Esophagus muscularis mucosa (tissue), 4 donors: ENCODE measurements at regions not wholly inside any gene's neighbourhood (a gene's known extent, or its start where the extent isn't known, plus 50 kb on each side); places are given as distances from the start of the nearest gene placed in this dataset.

Source experiments
- DNase-seq: peaks from one replicate; pipeline ENCODE4 v3.0.0-alpha.2; 2017; ENCODE audit errors: extremely low spot score
- H3K27ac ChIP-seq, 4 donors: fragments of 200-600 bp; sonication (generic); replicated peaks in 1 of 4; 1 replicate in 3 of 4; 2 replicates in 1 of 4; pipeline ENCODE4 v1.5.1; 2016 to 2019; ENCODE audit warnings: mild to moderate bottlenecking in 1 of 4
- H3K27me3 ChIP-seq, 4 donors: fragments of 200-600 bp; sonication (generic); one replicate each; pipeline versions ENCODE4 v1.5.1 to v1.6.0; 2016 to 2019
- H3K36me3 ChIP-seq, 4 donors: fragments of 200-600 bp; sonication (generic); one replicate each; pipeline ENCODE4 v1.5.1; 2016 to 2019
- H3K4me1 ChIP-seq, 4 donors: fragments of 200-600 bp; sonication (generic); one replicate each; pipeline ENCODE4 v1.5.1; 2016 to 2019
- H3K4me3 ChIP-seq, 4 donors: fragments of 200-600 bp; sonication (generic); 1 replicate in 2 of 4; 2 replicates in 2 of 4; pipeline ENCODE4 v1.5.1; 2016 to 2019; ENCODE audit warnings: mild to moderate bottlenecking in 4 of 4, moderate library complexity in 1 of 4
- H3K9me3 ChIP-seq, 4 donors: fragments of 200-600 bp; sonication (generic); 1 replicate in 3 of 4; 2 replicates in 1 of 4; pipeline ENCODE4 v1.5.1; 2016 to 2019
- EP300 ChIP-seq: sonication (generic); formaldehyde crosslinking; IDR thresholded peaks from one replicate; pipeline ENCODE4 v1.6.1; 2017; ENCODE audit warnings: antibody characterized with exemption
- POLR2A ChIP-seq: fragments of 450-650 bp; IDR thresholded peaks from one replicate; pipeline ENCODE4 v1.6.1; 2017; ENCODE audit warnings: antibody characterized with exemption, moderate library complexity, mild to moderate bottlenecking, low read depth
- POLR2AphosphoS5 ChIP-seq, 2 donors: sonication (generic); formaldehyde crosslinking; IDR thresholded peaks; one replicate each; pipeline ENCODE4 v1.6.1; 2017; ENCODE audit warnings: antibody characterized with exemption in 2 of 2
- WGBS: methylation state at CpG from one replicate; pipeline ENCODE4 v1.1.5; 2018; 5-methylcytosine and 5-hydroxymethylcytosine counted together
- intact Hi-C: fragments of 100-400 bp; cut with DNase I; formaldehyde crosslinking; loops from one replicate; pipeline ENCODE4 v1.15.1; 2023
- small RNA-seq, 3 donors: library from RNA; depleted of rRNA; stranded (forward); fragments of <200 nt; gene quantifications; one replicate each; pipeline ENCODE3, GENCODE V24; 2016
- TF ChIP-seq, protein P1 (sequence below), 3 experiments: fragments of 200-600 bp in 2 of 3; fragments of 450-650 bp in 1 of 3; sonication (generic) in 2 of 3; IDR thresholded peaks; one replicate each; pipeline ENCODE4 v1.5.1; 2017 to 2019; ENCODE audit warnings: antibody characterized with exemption in 3 of 3, mild to moderate bottlenecking in 2 of 3, moderate library complexity in 1 of 3

DNA sequence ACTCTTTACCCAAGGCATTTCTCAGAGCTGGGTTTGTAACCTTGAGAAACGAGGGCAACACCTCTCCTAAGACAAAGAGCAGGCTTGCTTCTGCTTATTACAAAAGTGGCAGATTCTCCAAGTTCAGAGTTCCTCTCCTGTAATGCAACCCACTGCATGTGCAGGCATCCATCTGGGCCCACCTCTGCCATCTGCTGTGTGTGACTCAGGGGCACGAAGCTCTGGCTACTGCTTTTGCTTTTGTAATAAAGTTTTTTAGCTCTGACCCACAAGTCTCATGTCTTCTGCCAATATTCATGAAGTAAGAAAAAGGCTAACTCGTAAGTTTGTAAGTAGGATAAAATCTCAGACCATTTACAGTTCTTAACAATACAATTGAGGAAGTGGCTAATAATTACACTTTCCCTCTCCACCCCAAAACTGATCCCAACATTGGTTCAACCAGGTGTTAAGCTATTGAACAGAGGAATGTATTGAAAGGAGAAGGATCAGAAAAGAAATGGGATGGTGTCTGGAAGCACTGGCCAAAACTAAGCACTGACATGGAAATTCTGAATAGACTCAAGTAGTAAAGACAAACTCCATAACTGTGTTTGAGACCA lies 51.7 kb upstream of the SMLR1 start:
- H3K4me3 ChIP-seq: no peak overlapping the region
- intact Hi-C loops: no loop called here
- 54% methylated on average over 3 of the region's 3 CpGs for WGBS
- peaks cover 0 to 18% (median 6%) of the 10 kb centered on the region in 4 donors for H3K4me1 ChIP-seq
- H3K9me3 ChIP-seq: no peaks in the 10 kb centered on the region
- TF ChIP-seq, protein P1, sequence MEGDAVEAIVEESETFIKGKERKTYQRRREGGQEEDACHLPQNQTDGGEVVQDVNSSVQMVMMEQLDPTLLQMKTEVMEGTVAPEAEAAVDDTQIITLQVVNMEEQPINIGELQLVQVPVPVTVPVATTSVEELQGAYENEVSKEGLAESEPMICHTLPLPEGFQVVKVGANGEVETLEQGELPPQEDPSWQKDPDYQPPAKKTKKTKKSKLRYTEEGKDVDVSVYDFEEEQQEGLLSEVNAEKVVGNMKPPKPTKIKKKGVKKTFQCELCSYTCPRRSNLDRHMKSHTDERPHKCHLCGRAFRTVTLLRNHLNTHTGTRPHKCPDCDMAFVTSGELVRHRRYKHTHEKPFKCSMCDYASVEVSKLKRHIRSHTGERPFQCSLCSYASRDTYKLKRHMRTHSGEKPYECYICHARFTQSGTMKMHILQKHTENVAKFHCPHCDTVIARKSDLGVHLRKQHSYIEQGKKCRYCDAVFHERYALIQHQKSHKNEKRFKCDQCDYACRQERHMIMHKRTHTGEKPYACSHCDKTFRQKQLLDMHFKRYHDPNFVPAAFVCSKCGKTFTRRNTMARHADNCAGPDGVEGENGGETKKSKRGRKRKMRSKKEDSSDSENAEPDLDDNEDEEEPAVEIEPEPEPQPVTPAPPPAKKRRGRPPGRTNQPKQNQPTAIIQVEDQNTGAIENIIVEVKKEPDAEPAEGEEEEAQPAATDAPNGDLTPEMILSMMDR (IDR thresholded peaks at IDR 0.05): no peak
- no peak for TF ChIP-seq POLR2AphosphoS5 (IDR thresholded peaks at IDR 0.05)
- TF ChIP-seq EP300: no peak
- TF ChIP-seq POLR2A: no peak
- DNase-seq: no peak
- no peaks in the 10 kb centered on the region for H3K36me3 ChIP-seq
- H3K27ac ChIP-seq: no peak overlapping the region
- H3K27me3 ChIP-seq: no peaks in the 10 kb centered on the region

DNA sequence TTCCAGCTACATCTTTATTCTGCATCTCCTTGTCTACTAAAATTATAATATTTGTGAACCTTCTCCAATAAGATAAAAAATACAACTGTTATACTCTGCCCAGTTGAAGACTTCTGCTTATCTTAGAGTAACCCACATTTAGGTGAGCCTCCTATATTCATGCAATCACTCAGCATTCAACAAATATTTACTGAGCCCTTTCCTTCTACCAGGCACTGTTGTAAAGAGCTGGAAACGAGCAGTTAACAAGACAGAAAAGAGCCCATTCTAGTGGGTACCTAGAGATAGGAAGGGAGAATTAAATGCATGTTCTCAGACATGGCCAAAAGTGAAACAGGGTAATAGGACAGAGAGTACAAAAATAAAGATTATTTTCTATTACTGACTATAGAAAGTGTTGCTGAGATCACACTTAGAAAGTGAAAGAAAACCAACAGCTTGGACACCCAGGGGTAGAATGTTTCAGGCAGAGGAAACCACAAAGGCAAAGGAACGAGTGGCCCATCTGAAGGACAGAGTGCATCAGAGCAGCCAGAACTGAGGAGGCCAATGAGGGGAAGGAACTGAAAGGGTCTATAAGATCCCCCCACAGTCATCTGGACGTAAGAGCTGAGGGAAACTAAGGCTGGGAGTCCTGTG lies 50.8 kb upstream of the SMLR1 start:
- Histone ChIP-seq H3K27me3 (no peaks in the 10 kb centered on the region), H3K27ac (no peak overlapping the region), H3K9me3 (no peaks in the 10 kb centered on the region), H3K4me1 (peaks cover 0 to 18% (median 6%) of the 10 kb centered on the region in 4 donors), H3K36me3 (no peaks in the 10 kb centered on the region), H3K4me3 (no peak overlapping the region)
- TF ChIP-seq, protein P1 (IDR thresholded peaks at IDR 0.05): no peak
- no peak for TF ChIP-seq POLR2AphosphoS5 (IDR thresholded peaks at IDR 0.05)
- no peak for TF ChIP-seq POLR2A
- no peak for TF ChIP-seq EP300
- 46% methylated on average over 3 of the region's 3 CpGs for WGBS
- intact Hi-C loops: no loop called here
- DNase-seq: no peak

Small RNA genes lying in the stretch of these regions (small RNA-seq; reads per million reads assigned to genes)
- gene RF00019: 0 reads per million in 3 donors
